ENCODE measurements at regions not wholly inside any gene's neighbourhood (a gene's known extent, or its start where the extent isn't known, plus 50 kb on each side); places are given as distances from the start of the nearest gene placed in this dataset.

DNA sequence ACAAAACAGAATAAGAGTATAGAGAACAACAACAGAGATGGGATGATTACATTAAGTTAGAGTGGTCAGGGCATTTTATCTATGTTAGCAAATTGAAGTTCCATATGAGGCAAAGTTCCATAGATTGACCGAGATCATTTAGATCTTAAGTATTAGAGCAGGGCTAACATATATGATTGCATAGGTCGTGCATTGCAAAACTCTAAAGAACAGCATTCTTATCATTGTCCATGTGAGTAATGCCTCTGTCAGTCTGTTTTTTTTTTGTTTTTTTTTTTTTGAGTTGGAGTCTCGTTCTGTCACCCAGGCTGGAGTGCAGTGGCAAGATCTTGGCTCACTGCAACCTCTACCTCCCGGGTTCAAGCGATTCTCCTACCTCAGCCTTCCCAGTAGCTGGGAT is 341.7 kb upstream of the KCNH8 start:
- no peak overlapping the region for H3K27ac ChIP-seq (ENCODE audit: extremely low read depth, low read depth, low read length)
- intact Hi-C loops (cut with micrococcal nuclease), result no loop called here
- no peaks in the 10 kb centered on the region for H3K36me3 ChIP-seq (ENCODE audit: control insufficient read depth, insufficient read depth, low read length)
- H3K9ac ChIP-seq (ENCODE audit: insufficient read depth in 1 of 2, low read depth in 2 of 2, low read length in 2 of 2), result no peak overlapping the region
- no peak overlapping the region for H3K4me2 ChIP-seq (ENCODE audit: insufficient read depth, low read length)
- CTCF ChIA-PET (ENCODE audit: low intra/inter-chr PET ratio), result no interaction called here
- H3K27me3 ChIP-seq (ENCODE audit: control insufficient read depth in 2 of 2, insufficient read depth in 2 of 2, low read length in 2 of 2), result no peaks in the 10 kb centered on the region
- POLR2A ChIA-PET, result no interaction called here
- no peak for DNase-seq (ENCODE audit: extremely low read depth in 1 of 4, low spot score in 3 of 4)
- no peak for FAIRE-seq
- no peaks in the 10 kb centered on the region for H3K4me1 ChIP-seq (replicated peaks in 1 of 2; ENCODE audit: control insufficient read depth in 2 of 2, insufficient read depth in 2 of 2, low read length in 2 of 2)
- no peak overlapping the region for H2AFZ ChIP-seq (ENCODE audit: low read depth, low read length)
- H3K9me1 ChIP-seq (ENCODE audit: control insufficient read depth, insufficient read depth, low read length), result no peaks in the 10 kb centered on the region
- no TSS peak for BruUV-seq (replicated peaks)
- WGBS (ENCODE audit: insufficient coverage, low coverage, missing lambda C conversion rate), result 0% methylated on average over 3 of the region's 5 CpGs
- in situ Hi-C loops (cut with MboI), result no loop called here
- 0 out of 2 replicates have a peak, but pooled peaks cover 2% of the 10 kb centered on the region for H3K9me3 ChIP-seq (replicated peaks; ENCODE audit: control insufficient read depth, insufficient read depth, low read depth, low read length)
- H3K4me3 ChIP-seq, result no peak overlapping the region
- H4K20me1 ChIP-seq (replicated peaks; ENCODE audit: control insufficient read depth, insufficient read depth, low read length), result no peaks in the 10 kb centered on the region
- H3K79me2 ChIP-seq (ENCODE audit: control insufficient read depth, insufficient read depth, low read length), result no peaks in the 10 kb centered on the region
- no peak for ATAC-seq
- no peak for TF ChIP-seq KAT2B (IDR thresholded peaks at IDR 0.05; ENCODE audit: low read depth, low read length)
- TF ChIP-seq, protein P1, sequence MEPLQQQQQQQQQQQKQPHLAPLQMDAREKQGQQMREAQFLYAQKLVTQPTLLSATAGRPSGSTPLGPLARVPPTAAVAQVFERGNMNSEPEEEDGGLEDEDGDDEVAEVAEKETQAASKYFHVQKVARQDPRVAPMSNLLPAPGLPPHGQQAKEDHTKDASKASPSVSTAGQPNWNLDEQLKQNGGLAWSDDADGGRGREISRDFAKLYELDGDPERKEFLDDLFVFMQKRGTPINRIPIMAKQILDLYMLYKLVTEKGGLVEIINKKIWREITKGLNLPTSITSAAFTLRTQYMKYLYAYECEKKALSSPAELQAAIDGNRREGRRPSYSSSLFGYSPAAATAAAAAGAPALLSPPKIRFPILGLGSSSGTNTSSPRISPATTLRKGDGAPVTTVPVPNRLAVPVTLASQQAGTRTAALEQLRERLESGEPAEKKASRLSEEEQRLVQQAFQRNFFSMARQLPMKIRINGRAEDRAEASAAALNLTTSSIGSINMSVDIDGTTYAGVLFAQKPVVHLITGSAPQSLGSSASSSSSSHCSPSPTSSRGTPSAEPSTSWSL (CRISPR knock-in tag; IDR thresholded peaks at IDR 0.05; ENCODE audit: borderline replicate concordance), result no peak
- TF ChIP-seq, protein P2, sequence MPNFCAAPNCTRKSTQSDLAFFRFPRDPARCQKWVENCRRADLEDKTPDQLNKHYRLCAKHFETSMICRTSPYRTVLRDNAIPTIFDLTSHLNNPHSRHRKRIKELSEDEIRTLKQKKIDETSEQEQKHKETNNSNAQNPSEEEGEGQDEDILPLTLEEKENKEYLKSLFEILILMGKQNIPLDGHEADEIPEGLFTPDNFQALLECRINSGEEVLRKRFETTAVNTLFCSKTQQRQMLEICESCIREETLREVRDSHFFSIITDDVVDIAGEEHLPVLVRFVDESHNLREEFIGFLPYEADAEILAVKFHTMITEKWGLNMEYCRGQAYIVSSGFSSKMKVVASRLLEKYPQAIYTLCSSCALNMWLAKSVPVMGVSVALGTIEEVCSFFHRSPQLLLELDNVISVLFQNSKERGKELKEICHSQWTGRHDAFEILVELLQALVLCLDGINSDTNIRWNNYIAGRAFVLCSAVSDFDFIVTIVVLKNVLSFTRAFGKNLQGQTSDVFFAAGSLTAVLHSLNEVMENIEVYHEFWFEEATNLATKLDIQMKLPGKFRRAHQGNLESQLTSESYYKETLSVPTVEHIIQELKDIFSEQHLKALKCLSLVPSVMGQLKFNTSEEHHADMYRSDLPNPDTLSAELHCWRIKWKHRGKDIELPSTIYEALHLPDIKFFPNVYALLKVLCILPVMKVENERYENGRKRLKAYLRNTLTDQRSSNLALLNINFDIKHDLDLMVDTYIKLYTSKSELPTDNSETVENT (CRISPR knock-in tag; IDR thresholded peaks at IDR 0.05), result no peak
- TF ChIP-seq HDAC2 (IDR thresholded peaks at IDR 0.05), result no peak
- TF ChIP-seq ZBED1 (IDR thresholded peaks at IDR 0.05), result no peak
- TF ChIP-seq, protein P3, sequence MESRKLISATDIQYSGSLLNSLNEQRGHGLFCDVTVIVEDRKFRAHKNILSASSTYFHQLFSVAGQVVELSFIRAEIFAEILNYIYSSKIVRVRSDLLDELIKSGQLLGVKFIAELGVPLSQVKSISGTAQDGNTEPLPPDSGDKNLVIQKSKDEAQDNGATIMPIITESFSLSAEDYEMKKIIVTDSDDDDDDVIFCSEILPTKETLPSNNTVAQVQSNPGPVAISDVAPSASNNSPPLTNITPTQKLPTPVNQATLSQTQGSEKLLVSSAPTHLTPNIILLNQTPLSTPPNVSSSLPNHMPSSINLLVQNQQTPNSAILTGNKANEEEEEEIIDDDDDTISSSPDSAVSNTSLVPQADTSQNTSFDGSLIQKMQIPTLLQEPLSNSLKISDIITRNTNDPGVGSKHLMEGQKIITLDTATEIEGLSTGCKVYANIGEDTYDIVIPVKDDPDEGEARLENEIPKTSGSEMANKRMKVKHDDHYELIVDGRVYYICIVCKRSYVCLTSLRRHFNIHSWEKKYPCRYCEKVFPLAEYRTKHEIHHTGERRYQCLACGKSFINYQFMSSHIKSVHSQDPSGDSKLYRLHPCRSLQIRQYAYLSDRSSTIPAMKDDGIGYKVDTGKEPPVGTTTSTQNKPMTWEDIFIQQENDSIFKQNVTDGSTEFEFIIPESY (CRISPR knock-in tag; IDR thresholded peaks at IDR 0.05), result no peak
- TF ChIP-seq, protein P4, sequence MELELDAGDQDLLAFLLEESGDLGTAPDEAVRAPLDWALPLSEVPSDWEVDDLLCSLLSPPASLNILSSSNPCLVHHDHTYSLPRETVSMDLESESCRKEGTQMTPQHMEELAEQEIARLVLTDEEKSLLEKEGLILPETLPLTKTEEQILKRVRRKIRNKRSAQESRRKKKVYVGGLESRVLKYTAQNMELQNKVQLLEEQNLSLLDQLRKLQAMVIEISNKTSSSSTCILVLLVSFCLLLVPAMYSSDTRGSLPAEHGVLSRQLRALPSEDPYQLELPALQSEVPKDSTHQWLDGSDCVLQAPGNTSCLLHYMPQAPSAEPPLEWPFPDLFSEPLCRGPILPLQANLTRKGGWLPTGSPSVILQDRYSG (tag; conservative IDR thresholded peaks at IDR 0.05; ENCODE audit: low read depth), result no peak
- TF ChIP-seq, protein P5, sequence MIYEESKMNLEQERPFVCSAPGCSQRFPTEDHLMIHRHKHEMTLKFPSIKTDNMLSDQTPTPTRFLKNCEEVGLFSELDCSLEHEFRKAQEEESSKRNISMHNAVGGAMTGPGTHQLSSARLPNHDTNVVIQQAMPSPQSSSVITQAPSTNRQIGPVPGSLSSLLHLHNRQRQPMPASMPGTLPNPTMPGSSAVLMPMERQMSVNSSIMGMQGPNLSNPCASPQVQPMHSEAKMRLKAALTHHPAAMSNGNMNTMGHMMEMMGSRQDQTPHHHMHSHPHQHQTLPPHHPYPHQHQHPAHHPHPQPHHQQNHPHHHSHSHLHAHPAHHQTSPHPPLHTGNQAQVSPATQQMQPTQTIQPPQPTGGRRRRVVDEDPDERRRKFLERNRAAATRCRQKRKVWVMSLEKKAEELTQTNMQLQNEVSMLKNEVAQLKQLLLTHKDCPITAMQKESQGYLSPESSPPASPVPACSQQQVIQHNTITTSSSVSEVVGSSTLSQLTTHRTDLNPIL (CRISPR knock-in tag; IDR thresholded peaks at IDR 0.05), result no peak
- TF ChIP-seq, protein P6, sequence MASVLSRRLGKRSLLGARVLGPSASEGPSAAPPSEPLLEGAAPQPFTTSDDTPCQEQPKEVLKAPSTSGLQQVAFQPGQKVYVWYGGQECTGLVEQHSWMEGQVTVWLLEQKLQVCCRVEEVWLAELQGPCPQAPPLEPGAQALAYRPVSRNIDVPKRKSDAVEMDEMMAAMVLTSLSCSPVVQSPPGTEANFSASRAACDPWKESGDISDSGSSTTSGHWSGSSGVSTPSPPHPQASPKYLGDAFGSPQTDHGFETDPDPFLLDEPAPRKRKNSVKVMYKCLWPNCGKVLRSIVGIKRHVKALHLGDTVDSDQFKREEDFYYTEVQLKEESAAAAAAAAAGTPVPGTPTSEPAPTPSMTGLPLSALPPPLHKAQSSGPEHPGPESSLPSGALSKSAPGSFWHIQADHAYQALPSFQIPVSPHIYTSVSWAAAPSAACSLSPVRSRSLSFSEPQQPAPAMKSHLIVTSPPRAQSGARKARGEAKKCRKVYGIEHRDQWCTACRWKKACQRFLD (CRISPR knock-in tag; IDR thresholded peaks at IDR 0.05), result no peak

Measured in K562 (cell line).